ENCODE measurements at regions not wholly inside any gene's neighbourhood (a gene's known extent, or its start where the extent isn't known, plus 50 kb on each side); places are given as distances from the start of the nearest gene placed in this dataset.

DNA sequence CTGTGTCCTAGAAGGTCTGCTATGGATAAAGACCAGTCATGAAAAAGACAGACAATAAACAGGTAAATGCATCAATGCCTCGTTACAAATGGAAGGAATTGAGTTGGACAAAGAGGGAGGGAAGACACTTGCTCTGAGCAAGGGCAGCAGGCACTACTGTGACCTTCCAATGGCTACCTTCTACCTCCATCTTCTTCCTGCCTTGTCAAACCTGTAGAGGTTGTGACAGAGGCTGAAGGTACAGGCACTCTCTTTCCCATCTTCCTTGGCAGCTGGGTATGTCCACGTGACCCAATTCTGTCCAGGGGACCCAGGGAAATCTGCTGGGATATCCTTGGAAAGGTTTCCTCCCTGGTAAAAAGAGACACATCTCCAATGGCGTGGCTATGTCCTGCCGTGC lies 274.8 kb downstream of the TFAP2C start:
- TF ChIP-seq, protein P1, sequence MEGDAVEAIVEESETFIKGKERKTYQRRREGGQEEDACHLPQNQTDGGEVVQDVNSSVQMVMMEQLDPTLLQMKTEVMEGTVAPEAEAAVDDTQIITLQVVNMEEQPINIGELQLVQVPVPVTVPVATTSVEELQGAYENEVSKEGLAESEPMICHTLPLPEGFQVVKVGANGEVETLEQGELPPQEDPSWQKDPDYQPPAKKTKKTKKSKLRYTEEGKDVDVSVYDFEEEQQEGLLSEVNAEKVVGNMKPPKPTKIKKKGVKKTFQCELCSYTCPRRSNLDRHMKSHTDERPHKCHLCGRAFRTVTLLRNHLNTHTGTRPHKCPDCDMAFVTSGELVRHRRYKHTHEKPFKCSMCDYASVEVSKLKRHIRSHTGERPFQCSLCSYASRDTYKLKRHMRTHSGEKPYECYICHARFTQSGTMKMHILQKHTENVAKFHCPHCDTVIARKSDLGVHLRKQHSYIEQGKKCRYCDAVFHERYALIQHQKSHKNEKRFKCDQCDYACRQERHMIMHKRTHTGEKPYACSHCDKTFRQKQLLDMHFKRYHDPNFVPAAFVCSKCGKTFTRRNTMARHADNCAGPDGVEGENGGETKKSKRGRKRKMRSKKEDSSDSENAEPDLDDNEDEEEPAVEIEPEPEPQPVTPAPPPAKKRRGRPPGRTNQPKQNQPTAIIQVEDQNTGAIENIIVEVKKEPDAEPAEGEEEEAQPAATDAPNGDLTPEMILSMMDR (IDR thresholded peaks at IDR 0.05), result no peak
- TF ChIP-seq POLR2A (IDR thresholded peaks at IDR 0.05), result no peak
